GM10266 (cell line): ENCODE measurements at regions not wholly inside any gene's neighbourhood (a gene's known extent, or its start where the extent isn't known, plus 50 kb on each side); places are given as distances from the start of the nearest gene placed in this dataset.
"Not testable (repeated sequence)": the region's sequence is repeated elsewhere in the genome, so short reads cannot be mapped to it uniquely, and the experiment has no call there.

ENCODE experiments used
- DNase-seq: peaks from one replicate; pipeline ENCODE4 v3.0.0; 2012; ENCODE audit errors: extremely low spot score
- CTCF ChIP-seq: IDR thresholded peaks from 2 replicates; pipeline ENCODE4 v1.5.1; 2012; ENCODE audit warnings: mild to moderate bottlenecking, low read depth; ENCODE audit not compliant: control insufficient read depth, insufficient read depth; ENCODE audit errors: missing control alignments

- no peak for DNase-seq
- TF ChIP-seq CTCF = no peak
Measured at GRCh38 chr5:60036192-60036938, 142.8 kb upstream of the PDE4D start.

DNA sequence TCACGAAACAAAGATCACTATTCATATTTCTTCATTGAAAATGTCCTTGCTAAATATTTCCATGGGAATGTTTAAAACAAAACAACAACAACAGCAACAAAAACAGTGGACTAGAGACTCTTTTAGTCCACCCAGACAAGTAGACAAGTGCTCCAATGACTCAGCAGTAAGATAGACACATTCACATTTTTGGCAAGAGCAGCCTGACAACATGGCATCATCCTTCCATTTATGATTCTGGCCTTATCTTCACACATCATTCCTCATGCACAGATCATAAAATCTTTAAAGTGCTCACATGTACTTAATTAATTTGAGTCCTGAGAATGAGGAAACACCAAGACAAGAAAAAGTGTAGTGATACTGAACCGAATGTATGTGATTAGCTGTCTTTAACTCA, 132.6 kb upstream of the PDE4D start:
- no peak for DNase-seq
- TF ChIP-seq CTCF = no peak

GRCh38 chr5:60024104-60024503, 130.6 kb upstream of the PDE4D start:
- DNase-seq = no peak
- no peak for TF ChIP-seq CTCF

GRCh38 chr5:60023255-60023654, 129.7 kb upstream of the PDE4D start:
- TF ChIP-seq CTCF = no peak
- DNase-seq = no peak

DNA sequence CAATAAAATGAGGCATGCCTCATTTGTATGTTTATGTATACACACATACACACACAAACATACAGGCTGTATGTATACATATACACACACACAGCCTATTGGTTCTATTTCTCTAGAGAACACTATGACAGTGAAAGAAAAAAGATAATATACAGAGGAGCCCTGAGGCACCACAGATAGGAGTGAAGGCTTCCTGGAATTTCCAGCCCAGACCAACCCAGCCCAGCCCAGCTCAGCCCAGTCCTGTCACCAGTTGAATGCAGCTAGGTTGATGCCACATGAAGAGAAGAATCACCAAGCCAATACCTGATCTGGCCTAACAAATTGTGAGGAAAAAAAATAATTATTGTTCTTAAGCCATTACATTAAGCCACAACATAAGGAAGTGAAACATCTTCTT, 126.9 kb upstream of the PDE4D start:
- DNase-seq = no peak
- TF ChIP-seq CTCF = no peak

DNA sequence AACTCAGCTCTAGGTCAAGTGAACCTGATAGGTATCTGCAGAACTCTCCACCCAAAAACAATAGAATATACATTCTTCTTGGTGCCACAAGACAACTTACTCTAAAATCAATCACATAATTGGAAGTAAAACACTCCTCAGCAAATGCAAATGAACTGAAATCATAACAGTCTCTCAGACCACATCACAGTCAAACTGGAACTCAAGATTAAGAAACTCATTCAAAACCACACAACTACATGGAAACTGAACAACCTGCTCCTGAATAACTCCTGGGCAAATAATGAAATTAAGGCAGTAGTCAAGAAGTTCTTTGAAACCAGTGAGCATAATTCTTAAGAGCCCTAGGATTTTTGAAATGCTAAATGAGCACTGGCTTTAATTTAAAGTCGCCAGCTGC, 125.4 kb upstream of the PDE4D start:
- DNase-seq = not testable (repeated sequence)

- DNase-seq = no peak
- no peak for TF ChIP-seq CTCF
Measured at GRCh38 chr5:60018091-60018490, 124.6 kb upstream of the PDE4D start.

DNA sequence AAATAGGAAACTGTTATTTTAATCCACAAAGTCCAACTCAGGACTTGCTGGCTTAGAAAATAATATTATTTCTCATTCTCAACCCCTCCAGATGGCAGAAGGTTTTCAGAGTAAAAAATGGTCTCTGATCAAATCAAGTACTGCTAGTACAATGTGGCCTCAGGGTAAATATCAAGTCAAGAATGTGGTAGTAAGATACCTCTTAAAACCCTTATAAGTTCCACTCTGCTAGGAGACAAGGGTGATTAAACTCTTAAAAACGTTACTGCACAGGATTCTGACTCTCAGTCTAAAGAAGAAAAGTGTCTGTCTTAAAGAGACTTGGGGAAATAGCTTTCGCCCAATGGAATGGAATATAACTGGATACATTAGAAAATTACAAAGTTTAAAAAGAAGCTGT, 120.8 kb upstream of the PDE4D start:
- DNase-seq = no peak
- TF ChIP-seq CTCF = no peak
